ENCODE measurements at regions not wholly inside any gene's neighbourhood (a gene's known extent, or its start where the extent isn't known, plus 50 kb on each side); places are given as distances from the start of the nearest gene placed in this dataset.

DNA sequence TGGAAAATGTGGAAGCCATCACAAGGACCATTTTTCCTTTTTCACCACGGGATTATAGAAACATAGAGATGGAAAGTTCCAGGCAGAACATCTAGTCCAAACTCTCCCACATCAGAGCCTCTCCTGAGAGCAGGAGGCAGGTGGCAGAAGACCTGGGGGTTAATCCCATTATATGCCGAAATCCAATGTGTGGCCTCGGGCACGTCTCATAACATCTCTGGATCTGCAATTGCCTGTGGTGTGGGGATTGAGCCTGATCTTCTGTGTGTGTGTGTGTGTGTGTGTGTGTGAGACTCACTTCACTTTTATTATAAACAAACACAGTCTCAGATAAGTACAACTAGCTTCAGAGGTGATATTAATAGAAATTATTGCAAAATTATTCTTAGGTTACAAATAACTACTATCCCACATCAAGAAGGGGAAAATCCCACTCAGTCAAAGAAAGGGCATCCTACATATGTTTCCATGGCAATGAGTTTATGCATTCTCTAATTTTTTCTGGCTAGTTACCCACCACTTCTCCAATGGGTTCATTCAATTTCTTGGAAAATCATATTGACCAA is 199.1 kb downstream of the FOXL1 start:
- no peak for DNase-seq

DNA sequence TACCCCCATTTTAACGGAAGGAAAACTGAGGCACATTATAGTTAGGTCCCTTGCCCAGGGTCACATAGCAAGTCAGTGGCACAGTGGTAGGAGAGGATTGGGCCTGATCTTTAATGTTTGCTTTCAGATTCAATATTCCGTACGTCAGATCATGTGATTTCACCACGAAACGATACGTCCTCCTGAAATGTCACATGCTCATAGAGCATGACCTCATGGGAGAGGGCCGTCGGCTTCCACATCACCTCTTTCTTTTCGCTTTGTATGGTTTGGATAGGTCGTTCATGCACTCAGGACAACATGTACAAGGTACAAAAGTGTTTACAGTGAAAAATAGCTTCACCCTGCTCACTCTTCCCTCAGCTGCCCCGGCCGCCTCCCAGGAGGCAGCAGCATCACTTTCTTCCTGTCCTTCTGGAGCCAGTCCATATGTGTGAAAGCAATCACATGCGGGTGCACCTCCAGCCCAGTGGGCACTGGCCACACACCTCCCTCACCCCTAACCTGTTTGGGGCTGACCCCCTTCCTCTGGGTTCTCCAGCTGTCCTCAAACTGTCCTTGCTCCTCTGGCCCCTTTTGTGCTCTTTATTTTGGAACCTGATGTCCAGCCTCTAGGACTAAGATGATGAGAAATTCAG is 199.9 kb downstream of the FOXL1 start:
- no peak for DNase-seq

DNA sequence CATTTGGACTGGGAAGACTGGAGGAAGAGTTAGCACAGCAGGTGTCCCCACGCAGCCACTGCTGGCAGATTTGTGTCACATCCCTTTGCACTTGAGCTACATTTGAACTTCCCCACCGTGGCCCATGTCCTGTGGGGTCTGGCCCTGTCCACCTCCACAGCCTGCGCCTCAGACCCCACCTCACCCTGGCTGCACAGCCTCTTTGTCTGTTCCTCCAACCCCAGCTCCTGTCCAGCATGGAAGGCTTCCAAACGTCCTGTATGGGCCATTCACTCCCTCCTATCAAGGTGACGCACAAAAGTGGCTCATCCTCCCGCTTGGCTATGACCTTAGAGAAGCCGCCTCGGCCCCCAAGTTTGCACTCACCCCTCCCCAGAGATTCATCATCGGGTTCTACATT is 200.6 kb downstream of the FOXL1 start:
- DNase-seq, result no peak

DNA sequence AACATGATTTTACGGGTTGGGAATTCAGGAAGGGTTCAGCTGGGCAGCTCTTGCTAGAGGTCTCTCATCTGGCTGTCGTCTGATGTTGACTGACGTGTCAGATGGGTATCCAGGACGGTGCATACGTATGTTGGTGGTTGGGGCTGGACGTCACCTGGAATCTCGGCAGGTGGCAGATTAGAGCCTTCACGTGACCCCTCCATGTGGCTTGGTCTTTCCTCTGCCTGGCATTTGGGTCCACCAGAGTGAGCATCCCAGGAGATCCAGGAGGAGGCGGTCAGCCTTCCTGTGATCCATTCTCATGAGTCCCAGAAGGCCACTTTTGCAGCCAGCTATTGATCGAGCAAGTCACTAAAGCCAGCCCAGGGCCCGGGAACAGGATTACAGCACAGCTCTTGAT is 202.7 kb downstream of the FOXL1 start:
- DNase-seq, result no peak

DNA sequence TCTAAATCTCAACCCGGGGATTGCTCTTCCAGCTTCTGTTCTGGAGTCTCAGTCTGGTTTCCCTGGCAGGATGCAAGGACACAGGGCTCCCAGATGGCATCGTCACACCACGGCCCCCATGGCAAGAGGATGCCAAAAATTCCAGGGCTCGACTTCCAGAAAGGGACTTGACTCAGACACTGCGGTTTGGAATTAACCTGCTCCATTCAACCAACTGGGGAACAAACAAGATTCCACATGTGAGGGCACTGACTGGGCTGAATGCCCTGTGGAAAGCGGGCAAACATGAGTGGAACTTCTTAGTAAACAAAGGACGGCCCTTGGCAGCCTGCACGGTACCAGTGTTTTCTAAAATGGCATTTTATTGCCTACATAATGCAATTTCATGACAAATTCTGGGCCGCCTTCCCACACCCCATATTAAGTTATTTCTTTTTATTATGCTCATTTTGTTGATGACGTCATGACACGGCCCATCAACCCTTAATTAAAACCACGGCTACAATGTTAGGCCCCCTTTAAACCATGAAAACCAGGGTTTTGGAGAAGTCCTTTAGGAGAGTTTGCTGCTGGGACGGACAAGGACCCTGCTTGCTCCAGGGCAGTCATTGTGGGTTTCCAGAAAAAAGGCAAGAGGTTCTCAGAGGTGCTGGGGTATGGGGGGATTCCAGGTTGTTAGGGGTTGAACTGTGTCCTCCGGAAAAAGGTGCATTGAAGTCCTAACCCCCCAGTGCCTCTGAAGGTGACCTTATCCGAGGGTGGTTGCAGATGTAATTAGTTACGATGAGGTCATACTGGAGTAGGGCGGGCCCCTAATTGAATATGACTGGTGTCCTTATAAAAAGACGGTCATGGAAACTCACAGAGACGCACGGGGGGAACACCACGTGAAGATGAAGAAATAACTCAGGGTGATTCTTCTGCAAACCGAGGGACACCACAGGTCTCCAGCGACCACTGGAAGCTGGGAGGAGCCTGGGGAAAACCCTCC is 205.6 kb downstream of the FOXL1 start:
- DNase-seq, result no peak

DNA sequence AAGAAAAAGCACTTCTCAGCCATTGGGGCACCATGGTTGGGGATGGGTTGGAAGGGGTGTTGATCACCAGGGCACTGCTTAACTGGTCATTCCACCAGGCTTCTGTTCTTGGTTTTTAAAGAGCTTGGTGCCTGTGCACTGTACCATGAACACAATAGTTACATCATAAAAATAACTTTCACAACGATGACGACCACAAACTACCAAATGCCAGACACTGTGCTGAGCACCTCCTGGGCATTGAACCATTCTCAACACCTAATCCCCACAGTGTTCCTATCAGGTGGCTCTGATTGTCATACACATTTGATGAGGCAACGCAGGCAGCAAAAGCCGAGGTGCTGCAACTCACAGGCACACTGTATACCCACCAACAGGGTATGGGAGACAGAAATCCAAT is 208.0 kb downstream of the FOXL1 start:
- DNase-seq, result no peak

DNA sequence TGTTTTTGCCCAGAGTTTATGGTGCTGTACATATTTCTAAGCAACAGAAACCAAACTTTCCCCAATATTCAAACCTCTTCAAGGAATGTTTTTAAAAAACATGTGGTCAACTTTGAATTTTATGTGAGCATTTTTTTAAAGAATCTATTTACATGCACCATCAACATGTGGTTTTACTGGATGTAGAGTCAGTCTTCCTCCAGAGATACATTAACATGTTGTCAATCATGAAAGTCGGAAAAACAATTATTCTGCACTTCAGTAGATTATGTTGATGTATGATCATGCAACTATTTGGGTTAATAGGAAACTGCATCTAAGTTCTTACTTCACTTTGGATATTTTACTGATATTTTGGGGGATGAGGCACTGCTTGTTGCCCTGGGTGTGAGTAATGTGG is 208.6 kb downstream of the FOXL1 start:
- no peak for DNase-seq

DNA sequence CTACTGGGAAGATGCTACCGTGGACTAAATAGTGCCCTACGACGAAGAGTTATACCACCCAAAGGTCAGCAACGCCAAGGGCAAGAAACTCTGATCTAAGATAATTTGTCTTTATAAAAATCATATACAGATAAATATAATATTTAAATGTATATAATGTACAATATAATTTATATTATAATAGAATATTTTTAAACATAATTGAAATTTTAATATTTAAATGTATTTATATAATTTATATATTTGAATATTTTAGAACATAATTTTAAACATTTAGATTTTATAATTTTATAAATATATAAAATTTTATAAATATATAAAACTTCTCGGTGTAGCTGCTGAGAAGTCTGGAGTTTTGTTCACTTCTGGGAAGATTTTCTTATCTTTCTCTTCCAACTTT is 209.2 kb downstream of the FOXL1 start:
- DNase-seq, result no peak

DNA sequence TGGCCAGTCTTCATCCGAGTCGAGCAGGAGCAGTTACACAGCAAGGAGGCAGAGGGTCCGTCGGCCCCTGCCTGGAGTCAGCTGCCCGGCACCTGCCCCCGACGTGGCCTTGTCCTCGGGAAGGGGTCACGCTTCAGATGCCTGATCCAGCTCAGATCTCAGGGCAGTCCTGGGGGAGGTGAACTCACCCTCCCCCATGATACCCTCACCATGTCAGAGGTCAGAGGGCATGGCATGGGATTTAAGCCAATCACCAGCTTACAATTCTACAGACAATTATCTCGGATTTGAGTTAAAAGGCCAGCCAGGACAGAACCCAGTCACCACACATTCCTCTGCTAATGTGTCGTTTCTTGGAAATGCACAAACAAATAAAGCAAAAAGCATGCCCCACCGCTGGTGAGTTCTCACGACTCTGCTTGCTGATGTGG is 211.3 kb downstream of the FOXL1 start:
- no peak for DNase-seq

DNA sequence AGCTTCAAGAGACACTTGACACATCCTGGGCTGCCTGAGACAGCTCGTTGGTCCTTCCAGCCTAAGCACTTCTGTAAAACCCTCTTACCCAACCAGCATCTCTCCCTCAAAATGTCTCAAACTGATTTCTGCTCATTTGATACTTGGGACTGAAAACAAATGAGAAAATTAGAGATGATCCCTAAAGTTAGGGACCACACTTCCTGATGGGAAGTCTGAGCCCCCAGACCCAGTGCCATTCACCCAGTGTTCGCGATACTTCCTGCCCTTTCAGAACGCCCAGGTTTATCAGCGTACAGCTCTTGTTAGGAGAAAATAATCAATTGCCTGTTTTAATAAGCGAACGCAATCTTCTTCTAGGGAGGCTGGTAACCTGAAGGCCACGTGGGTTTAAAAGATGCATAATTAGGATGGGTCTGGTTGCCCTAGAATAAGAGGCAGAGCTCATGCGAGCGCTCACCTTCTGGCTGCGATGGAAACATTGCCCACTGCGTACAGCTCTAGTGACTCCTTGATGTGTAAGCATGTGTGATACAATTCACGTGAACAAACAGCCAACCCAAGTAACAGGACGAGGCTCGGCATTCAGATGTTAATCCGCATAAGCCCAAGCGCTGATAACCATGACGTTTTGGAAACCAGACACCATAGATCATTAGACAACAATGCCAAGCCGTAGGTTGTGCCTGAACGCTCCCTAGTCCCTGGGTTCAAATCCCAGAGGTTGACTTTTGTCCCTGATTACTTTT is 213.1 kb downstream of the FOXL1 start:
- DNase-seq, result no peak

DNA sequence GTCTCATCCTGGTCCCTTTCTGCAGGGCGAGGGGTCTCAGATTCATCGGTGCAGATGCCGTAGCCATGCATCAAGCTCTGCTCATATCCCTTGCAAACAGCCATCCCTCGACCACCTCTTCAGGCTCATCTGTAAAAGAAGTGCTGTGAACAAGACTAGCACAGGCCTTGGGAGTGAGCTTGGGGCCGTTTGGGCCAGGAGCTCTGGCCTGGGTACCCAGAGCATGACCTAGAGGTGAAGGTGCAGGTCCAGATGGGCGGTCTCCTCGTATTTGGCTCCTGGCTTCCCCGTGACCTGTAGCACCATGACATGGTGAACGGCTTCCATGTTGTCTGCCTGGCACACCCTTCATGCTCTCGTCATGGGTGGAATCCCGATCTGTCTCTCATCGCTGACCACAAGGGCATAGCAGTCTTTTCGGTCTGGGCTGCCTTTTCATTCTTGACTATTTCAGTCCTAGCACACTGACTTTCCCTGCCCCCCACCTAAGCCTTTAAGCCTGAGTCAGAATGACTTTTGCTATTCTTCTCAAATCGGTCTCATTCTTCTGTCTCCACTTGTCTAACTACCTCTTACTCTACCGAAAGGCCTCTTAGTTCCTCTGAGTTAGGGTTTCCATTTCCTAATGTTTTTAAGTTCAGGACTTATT is 216.0 kb downstream of the FOXL1 start:
- DNase-seq, result no peak

DNA sequence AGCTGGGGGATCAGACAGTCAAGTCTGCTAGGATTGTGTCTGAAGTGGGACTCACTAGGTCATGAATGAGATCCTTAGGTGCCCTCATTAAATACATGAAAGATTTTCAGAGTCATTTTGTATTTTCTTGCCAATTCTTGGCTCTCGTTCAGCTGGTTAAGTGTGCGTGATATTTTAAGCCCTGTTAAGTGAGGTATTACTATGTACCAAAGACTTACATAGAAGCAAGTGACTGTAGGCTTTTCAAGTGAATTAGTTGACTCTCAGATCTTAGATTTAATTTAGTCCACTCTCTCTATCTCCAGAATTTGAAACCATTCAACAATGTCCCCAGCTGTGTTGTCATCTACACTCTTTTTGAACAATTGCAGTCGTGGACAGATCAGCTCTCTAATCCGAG is 219.4 kb downstream of the FOXL1 start:
- no peak for DNase-seq

DNA sequence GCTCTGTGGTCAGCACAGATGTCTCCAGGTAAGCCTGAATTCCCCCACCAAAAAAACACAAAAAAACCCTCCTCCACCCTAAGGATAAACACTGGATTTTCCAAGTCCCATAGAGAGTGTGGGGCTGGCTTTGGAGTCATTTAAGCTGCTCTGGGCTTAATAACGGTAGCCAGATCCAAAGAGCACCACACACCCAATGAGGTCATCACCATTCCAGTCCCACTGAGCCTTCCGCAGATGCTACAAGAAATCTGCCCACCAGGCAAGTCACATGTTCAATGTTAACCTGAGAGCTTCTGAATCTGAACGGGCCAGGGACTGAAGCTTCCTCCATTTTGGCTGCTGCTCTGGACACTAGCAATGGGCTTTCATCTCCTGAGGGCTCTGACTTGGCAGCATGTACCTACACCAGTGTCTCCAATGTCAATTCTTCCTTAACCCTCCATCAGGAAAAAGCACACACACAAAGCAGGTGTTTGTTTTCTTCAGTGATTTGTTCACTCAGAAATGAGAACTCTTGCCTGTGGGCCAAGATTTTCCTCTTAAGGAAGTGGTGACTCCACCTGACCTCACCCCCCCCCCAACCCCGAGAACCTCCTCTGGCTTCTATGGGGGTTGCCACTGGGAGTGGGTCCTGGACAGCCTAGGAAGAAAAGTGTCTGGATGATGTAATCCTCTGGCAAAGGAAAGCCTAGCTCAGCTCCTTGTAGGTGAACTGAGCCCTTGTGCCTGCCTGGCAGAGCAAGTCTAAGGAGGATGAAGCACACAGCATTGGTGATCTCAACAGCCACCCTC is 220.1 kb downstream of the FOXL1 start:
- no peak for DNase-seq

DNA sequence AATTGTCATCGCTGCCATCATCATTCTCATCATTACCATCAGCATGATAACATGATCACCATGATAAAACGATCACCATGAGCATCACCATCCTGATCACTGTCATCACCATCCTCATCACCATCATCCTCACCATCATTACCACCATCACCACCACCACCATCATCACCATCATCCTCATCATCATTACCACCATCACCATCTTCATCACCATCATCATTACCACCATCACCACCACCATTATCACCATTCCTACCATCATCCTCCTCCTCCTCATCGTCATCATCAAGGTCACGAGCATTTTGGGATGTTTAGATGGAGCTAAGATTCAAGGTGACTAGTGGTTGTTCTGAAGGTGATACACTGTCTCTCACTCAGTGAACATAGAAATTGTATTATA is 221.0 kb downstream of the FOXL1 start:
- no peak for DNase-seq

DNA sequence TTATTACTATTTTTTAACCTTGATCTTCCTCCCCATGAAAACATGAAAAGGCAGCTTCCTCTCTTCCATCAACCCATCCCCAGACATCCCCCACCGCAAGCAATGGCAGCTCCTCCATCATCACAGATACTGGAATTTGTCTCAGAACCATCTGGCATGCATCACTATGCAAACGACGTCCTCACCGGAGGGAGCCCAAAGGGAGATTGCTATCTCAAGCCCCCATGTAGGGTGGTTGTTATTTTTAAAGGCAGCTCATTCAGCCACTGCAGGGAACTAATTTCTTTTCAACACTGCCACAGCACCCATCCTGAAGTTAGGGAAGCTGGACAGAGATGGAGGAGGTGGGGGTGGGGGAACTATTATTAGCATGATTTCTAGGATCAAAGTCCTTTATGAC is 222.5 kb downstream of the FOXL1 start:
- DNase-seq, result no peak

DNA sequence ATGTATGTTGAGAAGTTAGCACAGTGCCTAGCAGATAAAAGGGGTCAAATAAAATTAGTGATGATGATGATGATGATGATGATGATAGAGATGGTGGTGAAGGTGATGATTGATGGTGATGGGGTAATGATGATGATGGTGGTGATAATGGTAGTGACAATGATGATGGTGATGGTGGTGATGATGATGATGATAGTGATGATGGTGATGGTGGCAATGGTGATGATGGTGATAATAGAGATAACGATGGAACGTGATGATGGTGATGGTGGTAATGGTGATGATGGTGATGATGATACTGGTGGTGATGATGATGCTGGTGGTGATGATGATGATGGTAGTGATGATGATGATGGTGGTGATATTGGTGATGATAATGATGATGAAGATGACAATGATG is 223.7 kb downstream of the FOXL1 start:
- no peak for DNase-seq

DNA sequence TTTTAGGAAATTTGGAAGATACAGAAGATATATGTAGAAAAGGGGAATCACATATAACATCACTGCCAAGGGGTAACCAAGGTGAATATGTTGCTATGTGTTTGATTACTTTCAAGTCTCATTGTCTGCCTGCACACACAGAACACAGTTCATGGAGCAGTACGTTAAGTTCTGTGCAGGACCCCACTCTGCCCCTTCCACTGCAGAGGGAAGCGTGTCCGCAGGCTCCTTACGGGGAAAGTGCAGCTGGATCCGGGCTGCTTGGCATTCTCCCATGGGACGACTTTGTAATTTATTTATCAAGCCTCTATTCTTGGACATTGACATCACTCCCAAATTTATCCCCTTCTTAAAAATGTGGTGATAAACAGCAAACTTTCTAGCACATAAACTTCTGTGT is 226.8 kb downstream of the FOXL1 start:
- DNase-seq, result no peak

DNA sequence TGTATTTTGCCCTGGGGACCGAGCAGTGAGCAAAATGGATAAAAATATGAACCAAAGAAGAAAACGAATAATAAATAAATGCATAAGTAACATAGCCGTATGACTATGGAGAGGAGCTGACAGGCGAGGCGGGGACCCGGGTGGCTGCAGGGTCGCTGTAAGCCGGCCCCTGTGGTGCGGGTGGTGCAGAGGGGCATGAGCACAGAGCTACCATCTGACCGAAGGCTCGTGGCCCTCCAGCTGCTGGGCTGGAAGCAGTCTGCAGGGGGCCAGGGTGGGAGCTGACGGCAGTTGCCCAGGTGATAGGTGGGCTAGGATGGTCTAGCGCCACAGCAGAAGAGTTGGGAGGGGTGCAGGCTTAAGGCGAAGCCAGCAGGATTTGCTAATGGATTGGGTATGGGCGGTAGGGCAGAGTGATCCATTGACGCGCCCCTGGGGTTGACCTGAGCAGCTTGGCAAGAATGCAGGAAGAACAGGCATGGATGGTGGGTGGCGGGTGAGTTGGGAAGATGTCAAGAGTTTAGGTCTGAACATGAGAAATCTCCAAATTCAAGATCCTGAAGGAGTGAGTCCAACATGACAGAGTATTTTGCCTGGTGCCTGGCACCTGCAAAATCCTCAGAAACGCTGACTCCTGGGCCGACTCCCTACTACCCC is 228.0 kb downstream of the FOXL1 start:
- no peak for DNase-seq

DNA sequence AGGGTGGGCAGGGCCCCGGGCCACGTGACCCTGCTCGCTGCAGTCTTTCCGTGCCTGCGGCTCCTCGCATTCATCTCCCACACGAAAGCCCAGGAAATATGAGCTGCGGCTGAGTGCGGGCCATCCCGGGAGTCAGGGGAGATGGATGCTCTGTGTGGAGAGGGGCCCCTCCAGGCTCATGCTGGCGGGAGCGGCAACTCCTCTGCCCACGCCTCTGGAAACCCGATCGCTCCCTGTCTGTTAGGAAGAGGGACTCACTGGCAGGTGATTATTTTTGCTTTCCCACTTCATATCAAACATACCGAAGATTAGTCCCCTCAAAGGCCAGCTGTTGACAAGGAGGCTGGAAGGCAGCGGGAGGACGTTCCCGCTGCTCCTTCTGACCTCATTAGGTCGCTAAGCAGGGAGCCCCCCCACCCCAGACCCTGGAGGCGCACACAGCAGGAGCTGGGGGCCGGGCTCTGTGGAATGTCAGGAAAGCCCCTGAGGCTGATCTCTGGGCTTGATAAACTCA is 228.5 kb downstream of the FOXL1 start:
- DNase-seq, result no peak

DNA sequence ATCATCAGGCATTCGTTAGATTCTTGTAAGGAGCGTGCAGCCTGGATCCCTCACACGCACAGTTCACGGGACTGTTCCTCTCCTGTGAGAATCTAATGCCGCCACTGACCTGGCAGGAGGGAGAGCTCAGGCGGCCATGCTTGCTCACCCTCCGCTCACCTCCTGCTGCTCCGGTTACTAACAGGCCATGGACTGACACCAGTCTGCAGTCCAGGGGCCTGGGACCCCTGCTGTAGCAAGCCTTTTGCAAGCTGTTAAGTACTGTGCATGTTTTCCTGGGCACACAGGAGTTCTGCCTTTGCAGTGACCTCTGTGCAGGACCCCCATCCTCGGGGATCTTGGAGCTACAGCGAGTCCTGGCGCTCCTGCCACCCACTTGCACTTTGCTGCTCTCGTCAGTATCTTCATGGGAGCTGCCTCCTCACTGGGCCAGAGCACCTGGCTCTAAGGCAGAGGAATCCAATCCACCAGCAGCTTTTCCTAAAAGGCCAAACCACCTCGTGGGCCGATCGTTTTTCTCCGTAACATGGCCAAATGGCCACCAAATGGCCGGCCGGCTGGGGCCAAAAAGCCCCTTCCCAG is 230.6 kb downstream of the FOXL1 start:
- DNase-seq, result no peak

DNA sequence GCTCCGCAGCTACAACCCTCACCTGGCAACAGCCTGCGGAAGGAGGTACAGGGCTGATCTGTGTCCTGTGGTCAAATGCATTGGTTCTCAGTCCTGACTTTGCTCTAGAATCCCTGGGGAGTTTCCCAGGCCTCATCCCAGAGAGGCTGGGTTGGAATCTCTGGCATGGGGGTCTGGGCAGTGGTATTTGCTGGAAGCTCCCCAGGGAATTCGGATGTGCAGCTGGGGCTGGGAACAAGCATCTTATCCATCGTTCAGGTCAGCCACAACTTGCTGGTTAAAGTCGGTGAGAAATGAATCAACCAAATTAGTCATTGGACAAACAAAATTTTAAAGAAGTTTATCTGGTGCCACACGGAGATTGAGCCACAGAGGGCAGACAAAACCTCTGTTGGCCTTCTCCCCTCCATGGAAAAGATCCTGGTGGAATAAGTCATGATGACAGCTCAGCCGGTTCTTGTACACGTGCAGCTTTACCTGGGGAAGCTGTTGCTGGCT is 231.2 kb downstream of the FOXL1 start:
- DNase-seq, result no peak
